H9 (cell line): ENCODE measurements at regions not wholly inside any gene's neighbourhood (a gene's known extent, or its start where the extent isn't known, plus 50 kb on each side); places are given as distances from the start of the nearest gene placed in this dataset.

Experiments used
- DNase-seq: peaks from one replicate; pipeline ENCODE4 v3.0.0-alpha.2; 2017
- H2AFZ ChIP-seq: one replicate; pipeline ENCODE4 v1.6.1; 2013; ENCODE audit warnings: mild to moderate bottlenecking, low read length, control low read depth, moderate library complexity
- H2AK5ac ChIP-seq: 2 replicates; pipeline ENCODE4 v1.6.1; 2013; ENCODE audit warnings: low read length, control low read depth, mixed read lengths; ENCODE audit not compliant: insufficient read length
- H2BK120ac ChIP-seq: one replicate; pipeline ENCODE4 v1.6.1; 2013; ENCODE audit warnings: low read depth, mild to moderate bottlenecking, low read length, control low read depth, inconsistent platforms; ENCODE audit not compliant: poor library complexity, severe bottlenecking
- H2BK12ac ChIP-seq: 2 replicates; pipeline ENCODE4 v1.6.1; 2013; ENCODE audit warnings: low read length, control low read depth, mixed read lengths, low read depth; ENCODE audit not compliant: insufficient read length
- H2BK15ac ChIP-seq: 2 replicates; pipeline ENCODE4 v1.6.1; 2013; ENCODE audit warnings: low read depth, low read length, control low read depth
- H2BK20ac ChIP-seq: one replicate; pipeline ENCODE4 v1.6.1; 2013; ENCODE audit warnings: low read depth, mild to moderate bottlenecking, low read length, control low read depth, inconsistent platforms; ENCODE audit not compliant: poor library complexity, severe bottlenecking
- H2BK5ac ChIP-seq: 2 replicates; pipeline ENCODE4 v1.6.1; 2013; ENCODE audit warnings: low read length, control low read depth, mixed read lengths; ENCODE audit not compliant: insufficient read length
- H3K14ac ChIP-seq: 2 replicates; pipeline ENCODE4 v1.6.1; 2013; ENCODE audit warnings: low read length, control low read depth; ENCODE audit not compliant: insufficient read depth
- H3K18ac ChIP-seq: 2 replicates; pipeline ENCODE4 v1.6.1; 2013; ENCODE audit warnings: low read depth, mild to moderate bottlenecking, mixed read lengths, low read length, control low read depth; ENCODE audit not compliant: insufficient read length
- H3K23ac ChIP-seq: 2 replicates; pipeline ENCODE4 v1.6.1; 2013; ENCODE audit warnings: low read length, control low read depth, mixed read lengths, low read depth; ENCODE audit not compliant: insufficient read length
- H3K23me2 ChIP-seq: 2 replicates; pipeline ENCODE4 v1.6.1; 2013; ENCODE audit warnings: low read depth, mild to moderate bottlenecking, mixed read lengths, low read length, control low read depth; ENCODE audit not compliant: insufficient read length, poor library complexity, severe bottlenecking
- H3K27ac ChIP-seq: 2 replicates; pipeline ENCODE4 v1.5.1; 2013; ENCODE audit warnings: low read length, control low read depth, mixed read lengths, low read depth; ENCODE audit not compliant: insufficient read length
- H3K27me3 ChIP-seq: 2 replicates; pipeline ENCODE4 v1.6.1; 2013; ENCODE audit warnings: low read length, control low read depth, inconsistent platforms; ENCODE audit not compliant: insufficient read depth
- H3K4ac ChIP-seq: 2 replicates; pipeline ENCODE4 v1.6.1; 2013; ENCODE audit warnings: low read depth, mild to moderate bottlenecking, control low read depth, inconsistent platforms, low read length, moderate library complexity
- H3K4me1 ChIP-seq: 2 replicates; pipeline ENCODE4 v1.6.1; 2013; ENCODE audit warnings: low read length, control low read depth, inconsistent platforms; ENCODE audit not compliant: insufficient read depth
- H3K4me2 ChIP-seq: 2 replicates; pipeline ENCODE4 v1.6.1; 2013; ENCODE audit warnings: low read length, control low read depth, mixed read lengths; ENCODE audit not compliant: insufficient read length, insufficient read depth
- H3K56ac ChIP-seq: 2 replicates; pipeline ENCODE4 v1.6.1; 2013; ENCODE audit warnings: low read depth, mild to moderate bottlenecking, mixed read lengths, low read length, control low read depth; ENCODE audit not compliant: insufficient read length
- H3K79me1 ChIP-seq: 2 replicates; pipeline ENCODE4 v1.6.1; 2013; ENCODE audit warnings: low read depth, mild to moderate bottlenecking, moderate library complexity, low read length, control low read depth, inconsistent platforms; ENCODE audit not compliant: insufficient read depth, poor library complexity, severe bottlenecking
- H3K79me2 ChIP-seq: 2 replicates; pipeline ENCODE4 v1.6.1; 2013; ENCODE audit warnings: low read length, control low read depth, inconsistent platforms; ENCODE audit not compliant: insufficient read depth
- H3K9ac ChIP-seq: 2 replicates; pipeline ENCODE4 v1.6.1; 2013; ENCODE audit warnings: low read length, control low read depth, mixed read lengths; ENCODE audit not compliant: insufficient read length; ENCODE audit errors: extremely low read depth
- H3K9me3 ChIP-seq: one replicate; pipeline ENCODE4 v1.6.1; 2013; ENCODE audit warnings: low read depth, low read length, inconsistent platforms; ENCODE audit not compliant: control insufficient read depth
- H3T11ph ChIP-seq: one replicate; pipeline ENCODE4 v1.6.1; 2013; ENCODE audit warnings: mild to moderate bottlenecking, low read length, control low read depth, inconsistent platforms
- H4K20me1 ChIP-seq: one replicate; pipeline ENCODE4 v1.6.1; 2013; ENCODE audit not compliant: control insufficient read depth, insufficient read length, insufficient read depth
- H4K5ac ChIP-seq: 2 replicates; pipeline ENCODE4 v1.6.1; 2013; ENCODE audit warnings: low read depth, mild to moderate bottlenecking, mixed read lengths, low read length, control low read depth; ENCODE audit not compliant: insufficient read length
- H4K8ac ChIP-seq: replicated peaks from 2 replicates; pipeline ENCODE4 v1.6.1; 2013; ENCODE audit warnings: low read length, control low read depth, mixed read lengths, low read depth; ENCODE audit not compliant: insufficient read length
- H4K91ac ChIP-seq: 2 replicates; pipeline ENCODE4 v1.6.1; 2013; ENCODE audit warnings: low read depth, mild to moderate bottlenecking, moderate library complexity, mixed read lengths, low read length, control low read depth; ENCODE audit not compliant: insufficient read length
- H3K27ac Mint-ChIP-seq, 3 experiments: 2 replicates in 2 of 3; 3 replicates in 1 of 3; pipeline ENCODE4 v1.8.0; 2020 to 2021; ENCODE audit warnings: mixed read lengths in 3 of 3, mild to moderate bottlenecking in 1 of 3, moderate library complexity in 1 of 3
- H3K27me3 Mint-ChIP-seq: 2 replicates; pipeline ENCODE4 v1.8.0; 2021; ENCODE audit warnings: low read depth, mild to moderate bottlenecking, moderate library complexity, mixed read lengths
- H3K36me3 Mint-ChIP-seq, 3 experiments: 2 replicates in 2 of 3; 3 replicates in 1 of 3; pipeline ENCODE4 v1.8.0; 2020 to 2021; ENCODE audit warnings: low read depth in 3 of 3, mixed read lengths in 3 of 3; ENCODE audit not compliant: insufficient read depth in 1 of 3
- H3K4me1 Mint-ChIP-seq, 2 experiments: 2 replicates each; pipeline ENCODE4 v1.8.0; 2020; ENCODE audit warnings: mixed read lengths in 2 of 2
- H3K4me3 Mint-ChIP-seq, 2 experiments: 2 replicates in 1 of 2; 3 replicates in 1 of 2; pipeline ENCODE4 v1.8.0; 2020 to 2021; ENCODE audit warnings: mild to moderate bottlenecking in 2 of 2, mixed read lengths in 2 of 2, moderate library complexity in 1 of 2
- H3K9me3 Mint-ChIP-seq, 2 experiments: 2 replicates in 1 of 2; 3 replicates in 1 of 2; pipeline ENCODE4 v1.8.0; 2020; ENCODE audit warnings: mild to moderate bottlenecking in 2 of 2, mixed read lengths in 2 of 2, moderate library complexity in 1 of 2
- CTCF ChIP-seq: fragments of 200-600 bp; sonication (generic); conservative IDR thresholded peaks from 3 replicates; pipeline ENCODE4 v1.8.0; 2021; ENCODE audit warnings: antibody characterized with exemption, mild to moderate bottlenecking
- WGBS: extraction: QIAGEN DNeasy Blood & Tissue Kit; methylation state at CpG from one replicate; pipeline ENCODE4 v1.1.7; 2013; ENCODE audit warnings: missing lambda C conversion rate, low lambda C conversion rate, mixed read lengths; ENCODE audit not compliant: insufficient read length; ENCODE audit errors: extremely low coverage; 5-methylcytosine and 5-hydroxymethylcytosine counted together

- H2AFZ ChIP-seq: no peak overlapping the region
- no peak overlapping the region for H3K23ac ChIP-seq
- H3K27me3 ChIP-seq: no peaks in the 10 kb centered on the region
- H3K9me3 ChIP-seq: no peaks in the 10 kb centered on the region
- H3K27ac ChIP-seq: no peak overlapping the region
- no peaks in the 10 kb centered on the region for H3K79me1 ChIP-seq
- no peak overlapping the region for H3K4me2 ChIP-seq
- H3K27ac Mint-ChIP-seq: no peak overlapping the region; a peak in 1 of 7 replicates
- no peak overlapping the region for H2BK5ac ChIP-seq
- no peak overlapping the region for H3K56ac ChIP-seq
- no peak for DNase-seq
- no CpG with 5 or more reads among the region's 13 CpGs for WGBS
- H2BK20ac ChIP-seq: no peak overlapping the region
- H4K20me1 ChIP-seq: no peaks in the 10 kb centered on the region
- no peaks in the 10 kb centered on the region for H3K79me2 ChIP-seq
- H3T11ph ChIP-seq: no peak overlapping the region
- H4K8ac ChIP-seq: no peak overlapping the region
- H3K4me3 Mint-ChIP-seq: no peak overlapping the region
- H3K4me1 ChIP-seq: no peaks in the 10 kb centered on the region; the same call in 1 of the 2 replicates
- no peak overlapping the region for H3K9ac ChIP-seq
- TF ChIP-seq CTCF: no peak
- H2BK120ac ChIP-seq: no peak overlapping the region
- no peak overlapping the region for H2BK15ac ChIP-seq
- no peaks in the 10 kb centered on the region; a peak in 1 of 5 replicates for H3K9me3 Mint-ChIP-seq
- no peak overlapping the region for H3K14ac ChIP-seq
- H2AK5ac ChIP-seq: no peak overlapping the region
- no peak overlapping the region for H4K91ac ChIP-seq
- H2BK12ac ChIP-seq: no peak overlapping the region
- no peak overlapping the region for H3K18ac ChIP-seq
- H3K36me3 Mint-ChIP-seq: no peaks in the 10 kb centered on the region
- no peak overlapping the region for H3K4ac ChIP-seq
- no peak overlapping the region for H4K5ac ChIP-seq
- no peaks in the 10 kb centered on the region for H3K23me2 ChIP-seq
- no peaks in the 10 kb centered on the region; the same call in 1 of the 2 replicates for H3K27me3 Mint-ChIP-seq
- H3K4me1 Mint-ChIP-seq: peaks cover 2 to 17% of the 10 kb centered on the region in 2 experiments
These were observed 638.5 kb downstream of the MED13L start for GRCh38 chr12:115638733-115639647.
